Stimulated activated CD4-positive, alpha-beta T cell treated with anti-CD3 and anti-CD28 coated beads, Interleukin-12 subunit alpha, Interleukin-12 subunit beta, amount 100 ng/mL, for 24 hours (primary cell): ENCODE measurements at regions not wholly inside any gene's neighbourhood (a gene's known extent, or its start where the extent isn't known, plus 50 kb on each side); places are given as distances from the start of the nearest gene placed in this dataset.
"Not testable (repeated sequence)": the region's sequence is repeated elsewhere in the genome, so short reads cannot be mapped to it uniquely, and the experiment has no call there.

Experiments used
- DNase-seq, 2 experiments: peaks; one replicate each; pipeline ENCODE4 v3.0.0-alpha.2; 2020; ENCODE audit warnings: low read depth in 2 of 2

DNA sequence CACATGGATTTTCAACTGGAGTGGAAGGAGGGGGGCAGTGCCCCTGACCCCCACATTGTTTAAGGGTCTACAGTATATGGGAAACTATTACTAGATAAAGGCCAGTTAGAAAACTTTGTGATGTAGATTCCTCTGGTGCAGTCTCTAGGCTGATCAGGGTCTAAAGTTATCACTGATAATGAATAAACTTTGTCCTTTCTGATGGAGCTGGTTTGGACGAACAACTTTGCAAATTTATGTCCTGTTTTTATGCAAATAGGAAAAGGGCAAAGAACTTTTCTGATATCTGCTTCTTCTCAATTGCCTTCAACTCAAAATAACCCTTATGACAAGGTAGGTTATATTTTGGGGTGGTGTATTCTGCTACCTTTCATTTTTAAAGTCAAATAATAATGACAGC is 829.2 kb upstream of the ACVR2A start:
- DNase-seq: no peak

GRCh38 chr2:147013696-147014392 is 831.0 kb upstream of the ACVR2A start:
- no peak for DNase-seq

DNA sequence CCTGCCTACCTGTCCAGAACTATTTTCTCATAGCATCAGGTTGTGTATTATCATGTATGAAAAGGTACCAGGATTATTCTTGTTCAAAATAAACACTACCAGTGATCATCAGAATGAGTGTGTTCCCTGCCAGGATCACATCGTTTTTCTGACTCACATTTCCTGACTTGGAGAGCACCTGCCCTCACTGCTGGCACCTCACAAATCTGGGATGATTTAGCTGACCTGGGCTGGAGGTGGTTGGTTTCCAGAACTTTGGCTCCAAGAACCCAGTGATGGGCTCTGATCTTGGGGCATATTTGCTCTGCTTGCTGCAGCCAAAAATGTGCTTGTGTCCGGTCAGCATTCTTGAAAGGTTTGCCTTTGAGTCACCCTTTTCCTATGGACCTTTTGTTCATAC is 836.3 kb upstream of the ACVR2A start:
- DNase-seq: no peak

- DNase-seq: no peak
Observed at GRCh38 chr2:147006736-147007141, 838.1 kb upstream of the ACVR2A start.

GRCh38 chr2:147003081-147003480 is 841.7 kb upstream of the ACVR2A start:
- no peak for DNase-seq

- DNase-seq: no peak
Observed at GRCh38 chr2:147002256-147002655, 842.6 kb upstream of the ACVR2A start.

DNA sequence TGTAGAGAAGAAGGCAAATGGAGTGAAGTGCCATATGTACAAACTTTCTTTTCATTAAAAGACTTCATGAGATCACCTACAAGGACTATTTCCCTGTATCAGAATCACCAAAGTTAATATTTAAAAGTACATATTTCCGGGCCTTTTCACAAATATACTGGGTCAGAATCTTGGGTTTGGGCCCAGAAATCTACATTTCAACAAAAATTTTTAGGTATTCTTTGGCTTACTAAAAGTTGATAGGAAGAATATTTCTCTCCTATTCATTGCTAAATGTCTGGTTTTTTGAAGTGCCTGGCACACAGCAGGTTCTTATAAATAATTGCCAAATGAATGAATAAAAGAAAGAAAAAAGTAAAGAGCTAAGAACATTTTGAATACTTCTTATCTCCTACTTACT is 843.8 kb upstream of the ACVR2A start:
- DNase-seq: no peak

- DNase-seq: not testable (repeated sequence)
Observed at GRCh38 chr2:147000151-147000550, 844.7 kb upstream of the ACVR2A start.

GRCh38 chr2:146997945-146998344 is 846.9 kb upstream of the ACVR2A start:
- no peak for DNase-seq

GRCh38 chr2:146997488-146997887 is 847.3 kb upstream of the ACVR2A start:
- DNase-seq: no peak

DNA sequence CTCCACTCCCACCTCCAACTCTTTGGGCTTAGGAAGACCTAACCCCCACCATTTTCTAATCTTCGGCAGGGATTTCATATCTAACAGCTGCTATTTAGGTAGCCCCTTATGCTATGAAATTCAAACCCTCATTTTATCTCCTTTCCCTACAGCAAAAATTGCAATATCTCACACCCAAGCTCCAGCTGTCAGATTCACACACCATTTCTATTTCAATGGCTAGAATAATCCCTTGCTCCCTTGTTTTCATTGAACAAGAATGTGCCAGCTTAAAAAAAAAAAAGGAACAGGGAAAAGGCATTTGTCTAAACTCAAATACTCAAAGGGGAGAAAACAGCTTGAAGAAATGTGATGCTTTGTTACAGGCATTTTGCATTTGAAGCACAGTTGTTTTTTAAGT is 850.6 kb upstream of the ACVR2A start:
- DNase-seq: no peak

DNA sequence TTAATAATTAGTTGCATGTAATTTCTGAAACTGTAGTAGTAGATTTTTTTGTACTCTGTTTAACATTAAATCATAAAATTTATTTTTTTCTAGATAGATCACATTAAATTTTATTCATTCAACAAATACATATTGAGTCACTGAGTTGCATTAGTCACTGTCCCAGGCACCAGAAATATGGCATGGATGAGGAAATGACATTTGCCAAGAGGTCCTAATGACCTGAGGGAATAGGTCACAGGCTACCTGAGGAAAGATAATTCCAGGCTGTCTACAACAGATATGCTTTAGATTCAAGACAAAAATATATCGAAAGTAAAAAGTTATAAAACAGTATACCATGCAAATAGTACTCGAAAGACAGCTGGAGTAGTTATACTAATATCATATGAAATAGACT is 852.4 kb upstream of the ACVR2A start:
- DNase-seq: no peak

DNA sequence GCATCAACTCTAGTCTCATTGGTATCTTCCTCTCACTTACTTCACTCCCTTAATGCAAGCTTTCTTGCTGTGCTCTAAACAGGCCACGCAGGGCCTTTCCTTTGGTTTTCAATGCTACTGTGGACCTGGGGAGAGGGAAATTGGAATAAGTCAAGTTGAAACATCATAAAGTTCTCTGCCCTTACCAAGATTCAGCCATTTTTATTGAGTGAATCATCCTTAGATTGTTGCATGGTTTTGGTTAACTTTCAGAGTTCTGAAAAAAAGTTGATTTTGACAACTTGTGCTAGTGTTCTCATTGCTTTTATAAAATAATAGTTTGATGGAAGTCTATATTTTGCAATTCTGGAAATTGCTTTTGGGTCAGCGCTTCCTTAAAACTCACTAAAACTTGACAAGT is 852.8 kb upstream of the ACVR2A start:
- DNase-seq: no peak

DNA sequence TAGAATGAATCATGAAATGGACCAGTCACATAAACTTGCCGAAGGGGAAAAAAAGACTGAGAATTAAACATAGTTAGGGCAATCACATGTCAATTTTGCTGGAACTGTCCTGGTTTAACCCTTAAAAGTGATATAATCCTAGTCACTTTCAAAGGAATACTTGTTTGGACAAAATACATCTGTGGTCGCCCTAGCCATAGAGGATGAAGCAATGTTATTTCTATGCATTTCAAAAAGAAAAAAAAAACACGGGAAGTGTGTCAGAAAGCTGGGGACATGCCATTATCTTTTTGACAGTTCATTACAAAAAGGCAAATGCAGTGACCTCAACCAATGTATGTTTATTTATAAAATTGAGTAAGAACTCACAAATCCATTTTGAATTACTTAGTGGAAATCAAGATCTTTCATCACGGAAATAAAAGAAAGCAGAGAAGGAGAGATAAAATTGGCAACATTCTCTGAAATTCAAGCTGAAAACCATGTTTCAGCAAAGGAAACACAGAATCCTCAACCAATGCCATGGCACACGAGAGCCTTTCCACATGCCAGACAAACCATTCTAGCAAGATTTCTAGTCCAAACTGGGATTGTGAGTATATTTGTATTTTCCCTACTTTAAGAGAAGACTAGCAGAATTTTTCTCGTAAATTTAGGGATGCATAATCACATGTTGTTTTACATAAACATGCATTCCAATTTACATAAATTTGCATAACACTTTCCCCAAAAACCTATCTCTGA is 854.3 kb upstream of the ACVR2A start:
- DNase-seq: no peak

- no peak for DNase-seq
Observed at GRCh38 chr2:146989741-146990140, 855.1 kb upstream of the ACVR2A start.

DNA sequence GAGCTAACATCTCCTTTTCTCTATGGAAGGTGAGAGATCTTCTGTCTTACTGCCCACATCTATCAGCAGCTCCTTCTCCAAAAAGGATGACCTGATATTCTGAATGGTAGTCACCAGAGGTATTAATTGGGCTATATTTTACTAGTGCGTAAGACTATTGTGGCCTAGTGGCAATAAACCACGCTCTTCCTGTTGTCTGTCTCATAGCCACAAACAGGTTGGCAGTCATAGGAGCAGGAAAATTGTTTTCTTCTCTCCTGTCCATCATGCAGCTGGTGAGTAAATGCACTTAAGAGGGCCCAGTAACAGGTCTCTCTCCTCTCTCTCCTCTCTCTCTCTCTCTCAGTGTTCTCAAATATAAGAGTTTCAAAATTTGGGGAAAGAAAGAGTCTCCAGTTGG is 856.8 kb upstream of the ACVR2A start:
- no peak for DNase-seq

DNA sequence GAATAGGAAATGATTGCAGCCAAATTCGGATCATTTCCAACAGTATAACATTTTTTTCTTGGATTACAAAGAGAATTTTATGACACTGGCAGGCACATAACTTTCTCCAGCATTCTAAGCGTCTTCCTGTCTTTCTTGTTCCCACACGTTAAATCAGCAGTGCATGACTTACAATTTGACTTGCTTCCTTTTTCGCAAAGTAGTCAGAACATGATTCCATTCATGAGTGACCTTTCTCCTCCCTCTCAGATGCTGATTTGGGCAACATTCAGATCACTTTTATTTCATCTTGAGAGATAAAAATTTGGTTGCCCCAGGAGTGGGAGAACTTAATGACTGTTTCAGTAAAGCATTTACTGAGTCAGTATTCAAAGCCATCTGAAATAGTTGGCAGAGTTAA is 858.7 kb upstream of the ACVR2A start:
- no peak for DNase-seq

GRCh38 chr2:146985753-146986152 is 859.1 kb upstream of the ACVR2A start:
- no peak for DNase-seq

DNA sequence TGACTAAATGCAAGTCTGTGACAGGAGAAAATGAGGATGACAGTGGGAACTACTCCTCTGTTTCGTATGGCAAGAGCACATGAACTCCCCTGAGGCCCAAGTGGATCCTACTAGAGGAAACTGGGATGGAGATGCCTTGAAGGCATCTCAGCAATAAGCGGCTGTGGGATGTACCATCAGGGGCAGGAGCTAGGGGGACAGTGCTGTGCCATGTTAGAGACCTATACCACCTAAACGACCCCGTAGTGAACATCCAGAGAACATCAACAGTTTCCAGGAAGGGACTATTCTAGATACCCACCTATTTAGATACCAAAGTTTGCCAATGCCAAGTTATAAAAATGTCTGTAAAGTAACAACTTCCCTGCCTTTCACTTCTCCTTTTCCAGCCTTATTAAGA is 860.8 kb upstream of the ACVR2A start:
- no peak for DNase-seq

GRCh38 chr2:146982393-146982846 is 862.4 kb upstream of the ACVR2A start:
- DNase-seq: no peak

- no peak for DNase-seq
Observed at GRCh38 chr2:146981921-146982320, 862.9 kb upstream of the ACVR2A start.

- no peak for DNase-seq
Observed at GRCh38 chr2:146979746-146980145, 865.1 kb upstream of the ACVR2A start.
